C4-2B (cell line): ENCODE measurements at regions not wholly inside any gene's neighbourhood (a gene's known extent, or its start where the extent isn't known, plus 50 kb on each side); places are given as distances from the start of the nearest gene placed in this dataset.

Source experiments
- CTCF ChIP-seq: fragments of 450-650 bp; conservative IDR thresholded peaks from 2 replicates; pipeline ENCODE4 v1.5.1; 2017; ENCODE audit warnings: mild to moderate bottlenecking
- ZFX ChIP-seq: fragments of 450-650 bp; IDR thresholded peaks from 2 replicates; pipeline ENCODE4 v1.6.1; 2017

GRCh38 chr2:53558867-53559266, 208.7 kb upstream of the CHAC2 start:
- TF ChIP-seq CTCF (no peak), ZFX (no peak)
